8988T (cell line): ENCODE measurements at regions not wholly inside any gene's neighbourhood (a gene's known extent, or its start where the extent isn't known, plus 50 kb on each side); places are given as distances from the start of the nearest gene placed in this dataset.

Source experiments
- DNase-seq: peaks from one replicate; pipeline ENCODE4 v3.0.0; 2011

DNA sequence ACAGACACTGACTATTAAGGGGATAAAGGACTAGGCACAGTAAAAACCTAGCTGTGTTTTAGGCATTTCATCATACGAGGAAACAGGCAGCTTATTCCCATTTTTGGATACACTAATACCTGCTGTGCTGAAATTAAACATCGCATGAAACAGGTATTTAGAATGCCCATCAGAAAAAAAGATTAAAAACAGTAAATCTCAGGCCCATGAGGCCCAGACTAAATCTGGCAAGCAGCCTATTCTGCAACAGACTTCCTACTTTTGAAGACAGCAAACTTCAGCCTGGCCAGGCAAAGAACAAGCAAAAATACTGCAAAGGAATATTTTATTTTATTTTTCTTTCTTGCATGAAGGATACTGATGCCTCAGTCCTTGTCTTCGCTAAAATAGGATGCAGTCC lies 240.2 kb downstream of the LMO4 start:
- no peak for DNase-seq

DNA sequence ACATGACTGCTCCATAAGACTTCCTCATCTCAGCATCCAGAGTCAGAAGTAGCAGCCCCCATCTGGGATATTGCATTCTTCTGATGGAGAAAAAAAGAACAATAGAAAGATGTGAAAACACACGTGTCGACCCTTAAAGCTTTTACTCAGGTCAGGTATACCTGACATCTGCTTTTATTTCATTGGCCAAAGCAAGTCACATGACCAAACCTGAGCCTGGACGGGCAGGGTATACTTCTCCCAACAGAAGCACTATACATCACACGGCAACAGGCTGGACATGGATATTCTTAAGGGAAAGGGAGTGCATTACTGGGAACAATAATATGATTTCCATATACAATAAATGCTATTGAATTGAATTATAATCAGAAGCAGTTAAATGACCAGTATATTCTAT lies 243.3 kb downstream of the LMO4 start:
- DNase-seq, result no peak

DNA sequence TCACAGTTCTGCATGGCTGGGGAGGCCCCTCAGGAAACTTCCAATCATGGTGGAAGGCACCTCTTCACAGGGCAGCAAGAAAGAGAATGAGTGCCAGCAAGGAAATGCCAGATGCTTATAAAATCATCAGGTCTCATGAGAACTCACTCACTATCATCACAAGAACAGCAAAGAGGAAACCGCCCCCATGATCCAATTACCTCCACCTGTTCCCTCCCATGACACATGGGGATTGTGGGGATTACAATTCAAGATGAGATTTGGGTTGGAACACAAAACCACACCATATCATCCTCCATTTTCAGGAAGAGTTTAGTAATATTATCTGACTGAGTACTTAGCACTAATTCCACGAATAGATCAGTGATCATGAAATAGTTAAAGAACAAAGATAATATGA lies 244.2 kb downstream of the LMO4 start:
- no peak for DNase-seq

DNA sequence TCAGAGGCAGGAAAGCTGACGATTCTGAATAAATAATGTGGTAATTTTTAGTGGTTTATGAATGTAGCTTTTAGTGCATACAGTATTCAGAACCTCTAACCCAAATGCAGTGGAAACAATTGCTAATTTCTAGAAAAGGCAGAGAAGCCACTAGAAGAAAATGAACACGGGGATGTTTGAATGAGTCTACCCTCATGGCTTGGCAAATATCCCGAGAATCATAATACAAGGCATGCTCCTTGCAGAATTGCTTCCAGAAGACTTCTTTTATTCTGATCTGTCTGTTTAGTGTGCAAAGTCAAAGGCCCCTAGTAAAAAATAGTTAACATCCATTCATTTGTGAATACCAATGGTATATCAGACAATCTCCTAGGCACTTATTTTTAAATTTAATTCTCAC lies 246.8 kb downstream of the LMO4 start:
- no peak for DNase-seq

DNA sequence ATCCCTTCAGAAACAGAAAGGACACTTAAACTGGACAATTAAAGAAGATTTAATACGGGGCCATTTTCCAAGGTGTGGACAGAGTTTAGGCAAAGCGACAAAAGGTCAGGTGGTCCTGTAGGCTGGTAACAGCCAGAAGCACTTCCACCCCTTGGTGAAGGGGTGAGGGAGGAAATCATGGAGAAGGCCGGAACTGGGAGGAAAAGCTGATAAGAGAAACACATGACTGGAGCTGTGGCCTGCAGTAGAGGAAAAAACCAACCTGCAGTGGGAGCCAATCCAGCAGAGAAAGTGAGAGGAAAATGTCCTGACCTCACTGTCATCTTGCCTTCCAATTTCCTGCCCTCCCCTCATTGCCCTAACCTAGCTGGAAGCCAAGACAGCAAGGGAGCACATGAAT lies 249.8 kb downstream of the LMO4 start:
- no peak for DNase-seq

DNA sequence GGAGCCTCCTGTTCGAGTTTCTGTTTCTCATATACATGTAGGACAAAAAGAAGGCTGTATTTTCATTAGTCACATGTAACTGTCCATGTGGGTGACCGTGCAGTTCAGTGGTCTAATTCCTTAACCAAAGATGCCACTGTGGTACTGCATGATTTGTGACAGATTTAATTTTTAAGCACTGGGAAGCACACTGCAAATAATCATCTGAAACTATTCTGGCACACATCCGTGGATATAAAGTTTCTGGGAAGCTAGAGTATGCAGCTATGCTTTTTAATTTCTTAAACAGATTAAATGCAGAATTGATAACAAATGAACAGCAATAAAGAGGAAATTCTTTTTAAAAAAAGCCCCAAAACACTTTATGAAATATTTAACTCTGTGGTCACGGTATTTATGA lies 254.8 kb downstream of the LMO4 start:
- no peak for DNase-seq

DNA sequence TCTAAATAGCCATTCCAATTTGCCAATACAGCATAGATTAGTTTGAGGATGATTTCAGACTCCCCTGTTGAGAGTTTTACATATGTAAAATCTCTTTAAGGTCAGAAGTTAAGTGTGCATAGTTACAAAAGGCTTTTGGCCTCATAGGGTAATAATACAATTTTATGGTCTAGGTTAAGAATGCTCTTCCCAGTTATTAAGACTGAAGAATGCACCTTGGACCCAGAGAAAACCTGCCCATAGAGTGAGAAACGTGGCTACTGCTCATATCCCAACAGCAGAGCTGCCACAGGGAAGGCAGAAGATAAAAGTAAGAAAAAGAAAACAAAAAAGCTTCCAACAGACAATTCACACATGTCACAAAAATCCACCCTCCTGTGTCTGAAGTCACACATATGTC lies 255.9 kb downstream of the LMO4 start:
- DNase-seq, result no peak

DNA sequence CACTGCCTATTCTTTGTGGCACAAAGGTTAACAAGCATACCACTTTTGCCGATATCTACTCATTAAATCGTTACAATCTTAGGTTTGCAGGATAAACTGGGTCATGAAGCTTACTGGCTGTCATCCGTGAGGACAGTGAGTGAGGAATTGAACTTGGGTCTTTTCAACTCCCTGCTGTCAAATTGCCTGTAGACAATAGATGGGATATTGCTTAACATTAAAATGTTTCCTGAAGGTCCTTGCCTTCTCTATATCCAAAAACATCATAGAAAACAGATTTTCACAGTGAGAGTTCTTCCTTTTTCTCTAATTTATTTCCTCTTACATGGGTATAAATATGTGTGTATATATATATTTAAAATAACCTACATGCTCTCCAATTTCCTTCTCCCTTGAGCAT lies 257.8 kb downstream of the LMO4 start:
- no peak for DNase-seq

DNA sequence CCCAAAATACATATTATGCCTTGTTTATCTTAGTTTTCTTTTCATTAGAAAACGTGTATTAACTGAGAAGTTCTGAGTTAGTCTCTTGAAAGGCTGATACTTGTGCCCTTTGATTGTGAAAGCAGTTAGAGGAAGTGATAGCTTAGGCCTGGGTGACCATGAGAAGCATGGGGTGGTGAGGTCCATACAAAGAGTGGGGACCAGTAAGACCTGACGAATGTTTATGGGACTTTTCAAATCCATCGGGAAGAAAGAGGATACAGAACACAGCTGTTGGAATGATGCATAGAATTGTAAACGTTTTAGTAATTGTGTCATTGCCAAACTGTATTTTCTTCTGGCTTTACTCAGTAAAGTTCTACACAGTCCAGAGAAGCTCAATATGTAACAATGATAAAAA lies 259.8 kb downstream of the LMO4 start:
- no peak for DNase-seq

DNA sequence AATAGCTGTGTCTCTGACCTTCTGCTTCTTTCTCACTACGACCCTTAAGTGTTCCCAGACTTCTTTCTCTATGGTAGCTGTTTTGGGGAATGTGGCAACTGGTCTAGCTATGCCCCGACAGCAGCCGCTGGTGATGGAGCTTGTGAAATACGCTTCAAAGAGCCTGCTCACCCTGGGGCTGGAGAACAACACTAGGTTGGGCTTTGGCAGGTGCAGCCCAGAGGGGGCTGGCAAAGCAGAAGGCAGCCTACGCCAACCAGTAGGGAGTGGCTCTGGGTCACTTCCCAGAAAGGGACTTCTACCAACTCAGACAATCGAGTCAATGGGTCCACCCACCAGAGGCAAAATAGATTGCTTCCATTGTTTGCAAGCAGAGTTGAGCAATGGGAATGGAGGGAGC lies 262.8 kb downstream of the LMO4 start:
- no peak for DNase-seq

DNA sequence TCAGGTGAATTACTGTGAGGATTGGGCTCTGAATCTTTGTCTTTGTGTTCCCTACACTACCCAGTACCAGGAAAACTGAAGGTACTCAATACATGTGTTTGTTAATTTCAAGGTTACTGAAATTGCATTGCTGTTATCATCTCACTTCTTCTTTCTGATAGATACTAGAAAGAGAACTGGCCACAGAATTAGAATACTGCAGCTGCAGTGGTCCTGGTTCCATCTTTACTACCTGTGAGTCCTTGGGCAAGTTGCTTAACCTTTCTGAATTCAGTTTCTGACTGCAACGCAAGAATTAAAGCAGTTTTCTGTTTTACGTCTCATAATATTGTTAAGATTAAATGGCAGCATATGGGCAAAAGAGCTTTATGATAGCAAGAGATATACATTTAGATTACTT lies 263.5 kb downstream of the LMO4 start:
- no peak for DNase-seq

DNA sequence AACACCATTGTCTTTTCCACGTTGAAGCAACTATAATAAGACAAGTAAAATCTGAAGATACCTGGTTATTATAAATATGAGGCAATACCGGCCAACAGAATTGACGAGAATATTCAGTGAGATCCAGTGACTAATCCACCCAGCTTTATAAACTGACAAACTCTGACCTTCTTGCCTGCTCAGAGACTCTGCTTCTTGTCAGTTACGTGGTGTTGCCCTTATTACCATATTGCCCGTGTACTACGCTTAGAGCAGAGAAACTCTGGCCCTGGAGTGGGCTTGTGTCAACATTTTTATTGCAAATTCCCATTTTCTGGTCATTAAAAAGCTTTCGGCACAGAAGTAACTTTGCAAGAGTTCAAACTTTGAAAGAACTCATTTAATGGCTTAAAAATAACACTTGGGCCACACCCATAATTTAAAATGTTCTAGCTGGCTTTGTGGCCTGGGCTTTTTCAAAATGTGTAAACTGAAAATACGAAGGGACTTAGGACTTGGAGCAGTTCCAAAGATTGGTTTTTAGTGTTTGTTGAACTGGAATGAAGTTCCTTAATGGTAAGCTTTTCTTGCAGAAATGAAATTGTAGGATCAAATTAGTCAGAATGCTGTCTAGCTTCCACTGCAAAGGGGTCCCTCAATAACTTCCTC lies 266.2 kb downstream of the LMO4 start:
- no peak for DNase-seq

DNA sequence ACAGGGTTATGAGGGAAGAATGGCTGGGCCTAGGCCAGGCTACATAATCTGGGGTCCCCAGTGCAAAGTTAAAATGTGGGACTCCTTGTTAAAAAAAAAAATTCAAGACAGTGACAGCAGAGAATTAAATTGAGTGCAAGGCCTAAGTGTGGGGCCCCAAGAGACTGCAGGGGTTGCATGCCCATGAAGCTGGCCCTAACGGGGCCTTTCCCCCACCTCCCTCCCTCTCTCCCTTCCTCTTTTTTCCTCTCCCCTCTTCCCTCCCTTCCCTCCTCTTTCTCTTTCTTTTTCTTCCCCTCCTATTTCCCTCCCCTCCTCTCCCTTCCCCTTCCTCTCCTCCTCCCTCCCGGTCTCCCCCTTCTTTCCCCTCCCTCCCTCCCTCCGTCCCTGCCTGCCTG lies 266.7 kb downstream of the LMO4 start:
- DNase-seq, result no peak

DNA sequence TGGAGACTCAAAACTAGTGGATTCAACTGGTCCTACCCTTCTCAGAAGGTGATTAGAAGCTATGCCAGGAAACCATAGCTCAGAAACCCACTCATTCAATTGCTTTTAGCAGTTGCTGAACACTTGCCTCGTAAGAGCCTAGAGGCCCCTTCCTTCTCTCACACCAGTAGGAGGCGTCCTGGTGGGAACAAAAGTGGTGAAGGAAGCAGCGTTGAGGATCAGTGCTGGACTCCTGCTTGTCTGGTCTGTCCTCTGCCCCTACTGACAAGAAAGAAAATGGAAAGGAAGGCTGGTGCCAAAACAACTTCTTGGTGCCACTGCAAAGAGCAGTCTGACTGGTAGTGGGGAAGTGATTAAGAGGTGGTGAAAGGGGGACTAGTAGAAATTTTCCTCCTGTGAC lies 269.7 kb downstream of the LMO4 start:
- DNase-seq, result no peak

DNA sequence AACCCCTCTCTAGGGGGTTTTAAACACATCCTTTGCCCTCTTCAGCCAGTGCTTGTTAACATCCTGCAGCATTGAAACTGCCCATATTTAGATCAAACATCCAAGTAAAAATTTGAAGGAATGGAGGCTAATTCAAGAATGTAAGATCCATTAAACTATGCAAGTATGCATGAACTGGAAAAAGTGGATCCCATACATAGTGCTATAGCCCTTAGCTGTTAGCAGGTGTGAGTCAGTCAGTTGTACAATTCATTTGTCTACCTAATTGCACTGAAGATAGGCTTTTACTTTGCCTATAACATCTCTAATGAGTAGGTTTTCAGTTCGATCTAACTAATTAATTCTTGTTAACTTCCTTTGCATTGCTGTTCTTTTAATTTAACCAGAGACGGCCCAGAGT lies 270.9 kb downstream of the LMO4 start:
- no peak for DNase-seq

DNA sequence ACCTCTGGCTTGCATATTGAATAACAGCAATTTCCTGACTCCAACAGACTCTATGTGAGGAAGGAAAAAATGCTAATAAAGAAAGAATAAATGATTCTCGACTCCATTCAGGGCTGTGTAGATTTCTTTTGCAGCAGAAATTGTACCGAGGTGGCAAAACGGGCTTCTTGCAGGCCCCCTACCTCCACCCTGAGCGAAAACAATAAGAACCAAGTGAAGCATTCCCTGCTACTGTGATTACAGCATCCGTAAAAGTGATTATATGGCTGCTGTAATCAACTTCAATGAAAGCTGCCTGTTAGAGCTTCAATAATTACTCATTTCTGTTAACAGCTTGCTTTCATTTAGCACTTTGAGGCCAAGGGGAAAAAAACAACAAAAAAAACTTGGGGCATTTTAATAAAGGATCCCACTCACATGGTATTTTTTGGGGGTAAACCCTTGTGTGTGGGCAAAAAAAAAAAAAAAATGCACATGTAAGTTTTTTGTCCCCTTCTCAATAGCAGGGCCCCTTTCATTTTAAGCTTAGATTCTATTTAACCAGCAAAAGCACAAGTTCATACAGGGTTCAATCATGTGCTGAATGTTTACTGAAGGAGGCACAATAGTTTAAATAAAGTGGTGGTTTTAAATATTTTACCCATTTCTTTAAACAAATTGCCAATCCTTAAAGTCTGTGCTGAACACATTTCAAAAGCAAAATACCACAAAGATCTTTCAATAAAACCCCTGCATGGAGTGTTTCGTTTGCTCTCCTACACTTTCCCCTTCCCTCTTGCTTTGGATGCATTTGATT lies 271.6 kb downstream of the LMO4 start:
- no peak for DNase-seq

DNA sequence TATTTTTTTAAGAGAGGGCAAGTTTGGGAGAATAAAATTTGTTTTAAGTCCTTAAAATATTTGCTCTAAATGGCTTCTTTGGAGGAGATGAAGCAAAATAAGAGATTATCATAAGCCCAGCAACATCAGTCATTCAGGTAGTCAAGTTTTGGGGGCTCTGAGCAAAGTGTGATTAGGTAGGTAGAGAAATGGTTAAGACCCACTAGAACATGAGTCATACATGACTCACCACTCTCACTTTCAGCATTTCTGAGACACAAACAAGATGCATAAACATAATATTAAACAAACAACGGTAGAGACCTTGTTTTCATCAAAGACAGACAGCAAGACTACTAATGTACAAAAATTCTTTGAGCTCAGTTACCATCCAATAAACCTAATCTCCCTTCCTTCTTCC lies 272.2 kb downstream of the LMO4 start:
- no peak for DNase-seq

DNA sequence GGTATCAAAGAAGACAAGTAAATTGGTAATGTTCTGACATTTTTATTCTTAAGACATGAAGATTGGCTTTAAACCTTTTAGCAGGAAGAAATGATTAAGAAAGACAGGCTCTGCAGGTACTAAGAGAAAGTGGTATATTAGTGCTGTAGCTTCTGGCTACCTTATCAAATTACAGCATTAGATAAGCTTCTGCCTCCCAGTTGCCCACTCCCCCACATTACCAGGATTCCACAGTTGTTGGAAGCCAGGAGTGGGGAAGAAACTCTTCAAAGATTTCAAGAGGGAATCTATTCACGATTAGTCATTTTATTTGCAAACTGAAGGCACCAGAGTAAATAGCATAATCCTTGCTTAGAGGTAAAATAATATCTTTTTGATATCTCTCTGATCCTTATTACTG lies 274.9 kb downstream of the LMO4 start:
- DNase-seq, result no peak

DNA sequence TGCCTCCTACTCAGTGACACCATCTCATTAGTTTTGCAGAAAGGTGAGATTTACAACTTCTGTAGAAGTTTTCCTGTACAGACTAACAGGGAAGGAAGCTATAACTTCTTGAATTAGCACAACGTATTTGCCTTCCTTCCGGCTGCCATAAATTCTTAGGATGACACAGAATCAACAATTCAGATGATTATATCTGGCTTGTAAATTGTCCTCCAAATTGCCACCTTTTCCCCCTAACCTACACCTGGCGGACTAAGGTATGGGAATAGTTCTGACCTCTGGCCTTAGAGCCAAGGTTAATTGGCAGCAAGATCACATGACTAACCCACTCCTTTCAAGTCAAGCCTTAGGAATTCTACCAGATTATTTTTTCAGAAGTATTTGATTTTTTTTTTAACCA lies 284.3 kb downstream of the LMO4 start:
- DNase-seq, result no peak

DNA sequence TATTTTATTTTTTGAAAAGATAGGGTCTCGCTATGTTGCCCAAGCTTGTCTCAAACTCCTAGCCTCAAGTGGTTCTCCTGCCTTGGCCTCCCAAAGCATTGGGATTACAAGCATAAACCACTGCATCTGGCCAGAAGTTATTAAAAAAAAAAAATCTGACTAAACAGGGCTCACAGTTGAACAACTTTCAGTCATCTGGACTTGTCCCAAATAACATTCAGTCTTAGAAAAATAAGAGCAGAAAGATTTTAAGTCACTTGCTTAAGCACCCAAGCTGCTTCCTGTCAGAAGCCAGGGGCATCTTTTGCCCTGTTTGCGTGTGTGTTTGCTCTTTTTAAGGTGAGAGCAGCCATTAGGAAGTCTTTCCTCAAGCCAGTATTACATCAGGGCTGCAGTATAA lies 286.8 kb downstream of the LMO4 start:
- no peak for DNase-seq

DNA sequence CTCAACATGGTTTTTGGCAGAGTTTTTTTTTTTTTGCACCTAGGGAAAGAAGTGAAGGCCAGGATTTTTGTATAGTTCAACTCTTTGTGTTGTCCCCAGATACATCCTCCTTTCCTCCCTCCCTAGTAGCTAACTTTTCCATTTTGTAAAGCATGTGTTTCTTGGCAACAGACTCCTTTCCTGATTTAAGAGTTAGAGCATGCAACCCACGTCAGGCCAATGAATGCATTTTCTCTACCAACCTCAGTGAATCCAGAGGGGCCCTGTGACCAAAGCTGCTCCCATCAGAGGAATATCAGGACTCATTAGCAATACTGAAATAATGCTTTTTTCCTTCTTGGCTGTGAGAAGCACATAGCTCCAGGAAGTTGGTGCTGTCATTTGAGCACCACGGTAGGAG lies 287.2 kb downstream of the LMO4 start:
- DNase-seq, result no peak

DNA sequence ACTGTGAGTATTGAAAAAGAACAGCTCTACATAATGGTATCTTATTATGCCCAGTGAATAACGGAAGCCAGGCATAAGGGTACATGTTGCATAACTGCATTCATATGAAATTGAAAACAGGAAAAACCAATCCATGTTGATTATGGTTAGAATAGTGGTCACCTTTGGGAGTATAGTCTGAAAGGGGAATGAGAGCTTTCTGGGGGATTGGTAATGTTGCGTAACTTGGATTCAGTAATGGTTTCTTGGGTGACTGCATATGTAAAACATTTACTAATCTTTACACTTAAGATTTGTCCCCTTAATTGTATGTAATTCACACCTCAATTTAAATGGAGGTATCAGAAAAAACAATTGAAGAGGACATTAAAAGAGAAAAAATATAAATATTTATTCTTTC lies 292.1 kb downstream of the LMO4 start:
- DNase-seq, result no peak

DNA sequence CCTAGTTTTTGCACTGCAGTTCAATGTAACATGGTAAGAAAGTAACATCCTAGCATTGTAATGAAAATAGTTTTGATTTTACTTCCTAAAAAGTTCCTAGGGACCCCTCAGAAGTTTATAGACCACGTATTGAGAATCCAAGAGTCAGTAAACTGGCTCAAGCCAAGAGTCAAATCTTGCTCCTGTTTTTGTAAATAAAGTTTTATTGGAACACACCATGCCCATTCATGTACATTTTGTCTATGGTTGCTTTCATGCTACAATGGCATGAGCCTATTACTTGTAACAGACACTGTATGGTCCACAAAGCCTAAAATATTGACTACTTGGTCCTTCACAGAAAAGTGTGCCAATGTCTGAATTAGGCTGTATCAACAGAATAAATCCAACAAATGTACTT lies 301.0 kb downstream of the LMO4 start:
- no peak for DNase-seq

DNA sequence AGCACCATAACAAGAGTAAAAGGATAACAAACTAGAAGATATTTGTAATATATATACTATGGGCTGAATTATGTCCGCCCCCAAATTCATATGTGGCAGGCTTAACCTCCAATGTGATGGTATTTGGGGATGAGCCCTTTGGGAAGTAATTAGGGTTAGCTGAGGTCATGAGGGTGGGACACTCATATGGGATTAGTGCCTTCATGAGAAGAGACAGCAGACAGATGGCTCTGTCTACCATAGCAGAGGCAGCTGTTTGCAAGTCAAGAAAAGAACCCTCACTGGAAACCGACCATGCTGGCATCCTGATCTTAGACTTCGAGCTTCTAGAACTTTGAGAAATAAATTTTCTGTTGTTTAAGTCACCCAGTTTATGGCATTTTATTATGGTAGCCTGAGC lies 303.6 kb downstream of the LMO4 start:
- DNase-seq, result no peak
